ENCODE measurements at regions not wholly inside any gene's neighbourhood (a gene's known extent, or its start where the extent isn't known, plus 50 kb on each side); places are given as distances from the start of the nearest gene placed in this dataset.

GRCh38 chr5:33271606-33272005 lies 169.2 kb upstream of the TARS1 start:
- Histone ChIP-seq H3K36me3 (ENCODE audit: control insufficient read depth in 2 of 2, extremely low read depth in 1 of 2, insufficient read depth in 2 of 2, low read length in 2 of 2) (no peaks in the 10 kb centered on the region), H3K4me2 (ENCODE audit: control insufficient read depth, extremely low read depth, insufficient read depth, low read depth, low read length) (no peak overlapping the region), H3K9me1 (ENCODE audit: control insufficient read depth, extremely low read depth, insufficient read depth, low read length) (no peaks in the 10 kb centered on the region), H3K4me1 (ENCODE audit: control insufficient read depth, extremely low read depth, insufficient read depth, low read length) (peaks cover 24% of the 10 kb centered on the region), H2AFZ (ENCODE audit: control insufficient read depth, low read length) (no peak overlapping the region), H3K9ac (ENCODE audit: control insufficient read depth, extremely low read depth, insufficient read depth, low read length) (no peak overlapping the region), H3K4me3 (ENCODE audit: control insufficient read depth in 2 of 3, extremely low read depth in 1 of 3, insufficient read depth in 2 of 3, low read depth in 1 of 3, low read length in 3 of 3) (no peak overlapping the region), H3K27ac (ENCODE audit: control insufficient read depth, insufficient read depth, low read length) (peak overlapping the region; percentile 55), H4K20me1 (ENCODE audit: control insufficient read depth, extremely low read depth, insufficient read depth, low read length) (no peaks in the 10 kb centered on the region), H3K27me3 (ENCODE audit: control insufficient read depth, extremely low read depth, insufficient read depth, low read length) (no peaks in the 10 kb centered on the region), H3K9me3 (ENCODE audit: control insufficient read depth, low read depth, low read length) (no peaks in the 10 kb centered on the region), H3K79me2 (ENCODE audit: control insufficient read depth, insufficient read depth, low read length) (no peaks in the 10 kb centered on the region)
- TF ChIP-seq EZH2 (IDR thresholded peaks at IDR 0.05; ENCODE audit: low read length) (no peak), CTCF (optimal IDR thresholded peaks at IDR 0.05 in 1 of 3, IDR thresholded peaks at IDR 0.05 in 1 of 3, conservative IDR thresholded peaks at IDR 0.05 in 1 of 3; ENCODE audit: extremely low read depth in 1 of 3, insufficient read depth in 2 of 3, low read length in 3 of 3) (no peak)
- dilution Hi-C loops (cut with MboI; ENCODE audit: extremely low pct_ligation_motif_present, low sequenced_read_pairs) = no loop called here
- FAIRE-seq (no peak), DNase-seq (ENCODE audit: low read depth, low spot score) (no peak)

GRCh38 chr5:33272288-33272687 lies 168.5 kb upstream of the TARS1 start:
- Histone ChIP-seq H3K9me1 (ENCODE audit: control insufficient read depth, extremely low read depth, insufficient read depth, low read length) (no peaks in the 10 kb centered on the region), H3K4me3 (ENCODE audit: control insufficient read depth in 2 of 3, extremely low read depth in 1 of 3, insufficient read depth in 2 of 3, low read depth in 1 of 3, low read length in 3 of 3) (no peak overlapping the region), H3K9ac (ENCODE audit: control insufficient read depth, extremely low read depth, insufficient read depth, low read length) (no peak overlapping the region), H2AFZ (ENCODE audit: control insufficient read depth, low read length) (no peak overlapping the region), H3K9me3 (ENCODE audit: control insufficient read depth, low read depth, low read length) (no peaks in the 10 kb centered on the region), H3K4me2 (ENCODE audit: control insufficient read depth, extremely low read depth, insufficient read depth, low read depth, low read length) (peak overlapping the region; percentile 61), H3K27me3 (ENCODE audit: control insufficient read depth, extremely low read depth, insufficient read depth, low read length) (no peaks in the 10 kb centered on the region), H3K79me2 (ENCODE audit: control insufficient read depth, insufficient read depth, low read length) (no peaks in the 10 kb centered on the region), H3K4me1 (ENCODE audit: control insufficient read depth, extremely low read depth, insufficient read depth, low read length) (peaks cover 24% of the 10 kb centered on the region), H3K27ac (ENCODE audit: control insufficient read depth, insufficient read depth, low read length) (peak overlapping the region; percentile 55), H4K20me1 (ENCODE audit: control insufficient read depth, extremely low read depth, insufficient read depth, low read length) (no peaks in the 10 kb centered on the region), H3K36me3 (ENCODE audit: control insufficient read depth in 2 of 2, extremely low read depth in 1 of 2, insufficient read depth in 2 of 2, low read length in 2 of 2) (no peaks in the 10 kb centered on the region)
- DNase-seq (ENCODE audit: low read depth, low spot score) (peak; percentile 56), FAIRE-seq (peak; percentile 87)
- dilution Hi-C loops (cut with MboI; ENCODE audit: extremely low pct_ligation_motif_present, low sequenced_read_pairs) = no loop called here
- no peak for TF ChIP-seq EZH2 (IDR thresholded peaks at IDR 0.05; ENCODE audit: low read length)
- TF ChIP-seq CTCF (optimal IDR thresholded peaks at IDR 0.05 in 1 of 3, IDR thresholded peaks at IDR 0.05 in 1 of 3, conservative IDR thresholded peaks at IDR 0.05 in 1 of 3; ENCODE audit: extremely low read depth in 1 of 3, insufficient read depth in 2 of 3, low read length in 3 of 3) = no peak
